LNCaP clone FGC (cell line): ENCODE measurements at regions not wholly inside any gene's neighbourhood (a gene's known extent, or its start where the extent isn't known, plus 50 kb on each side); places are given as distances from the start of the nearest gene placed in this dataset.

Source experiments
- DNase-seq: peaks from one replicate; pipeline ENCODE4 v3.0.0-alpha.2; 2011; ENCODE audit warnings: low read depth
- H3K4me3 ChIP-seq: 2 replicates; pipeline ENCODE4 v1.5.1; 2011; ENCODE audit warnings: mild to moderate bottlenecking, low read depth, low read length, control low read depth
- CTCF ChIP-seq: IDR thresholded peaks from 2 replicates; pipeline ENCODE4 v1.5.1; 2012; ENCODE audit warnings: mild to moderate bottlenecking; ENCODE audit not compliant: control insufficient read depth, insufficient read depth; ENCODE audit errors: extremely low read depth

GRCh38 chr11:24078018-24078417 is 418.8 kb upstream of the LUZP2 start:
- TF ChIP-seq CTCF, result no peak
- no peak for DNase-seq
- H3K4me3 ChIP-seq, result no peak overlapping the region

- no peak for DNase-seq
- no peak overlapping the region for H3K4me3 ChIP-seq
- TF ChIP-seq CTCF, result no peak
Measured at GRCh38 chr11:24082241-24082640, 414.6 kb upstream of the LUZP2 start.

GRCh38 chr11:24082860-24083259 is 414.0 kb upstream of the LUZP2 start:
- H3K4me3 ChIP-seq, result no peak overlapping the region
- no peak for TF ChIP-seq CTCF
- DNase-seq, result no peak

- TF ChIP-seq CTCF, result no peak
- no peak overlapping the region for H3K4me3 ChIP-seq
- no peak for DNase-seq
Measured at GRCh38 chr11:24084956-24085355, 411.9 kb upstream of the LUZP2 start.

GRCh38 chr11:24086921-24087320 is 409.9 kb upstream of the LUZP2 start:
- H3K4me3 ChIP-seq, result no peak overlapping the region
- TF ChIP-seq CTCF, result no peak
- DNase-seq, result no peak

- no peak for DNase-seq
- H3K4me3 ChIP-seq, result no peak overlapping the region
- no peak for TF ChIP-seq CTCF
Measured at GRCh38 chr11:24091594-24091993, 405.3 kb upstream of the LUZP2 start.

- H3K4me3 ChIP-seq, result no peak overlapping the region
- TF ChIP-seq CTCF, result no peak
- no peak for DNase-seq
Measured at GRCh38 chr11:24093375-24093774, 403.5 kb upstream of the LUZP2 start.
